Epithelial cell of prostate (primary cell): ENCODE measurements at regions not wholly inside any gene's neighbourhood (a gene's known extent, or its start where the extent isn't known, plus 50 kb on each side); places are given as distances from the start of the nearest gene placed in this dataset.

Source experiments
- DNase-seq: peaks from one replicate; pipeline ENCODE4 v3.0.0-alpha.2; 2011; ENCODE audit warnings: low read depth, low spot score
- H3K27ac ChIP-seq: fragments of 450-650 bp; 2 replicates; pipeline ENCODE4 v1.5.1; 2017; ENCODE audit warnings: mild to moderate bottlenecking

GRCh38 chr22:49481659-49482399, 345.8 kb downstream of the BRD1 start:
- no peak for DNase-seq
- no peak overlapping the region for H3K27ac ChIP-seq

- no peak overlapping the region for H3K27ac ChIP-seq
- no peak for DNase-seq
These were observed 346.6 kb downstream of the BRD1 start for GRCh38 chr22:49480896-49481658.

- DNase-seq: no peak
- H3K27ac ChIP-seq: no peak overlapping the region
These were observed 347.3 kb downstream of the BRD1 start for GRCh38 chr22:49480331-49480730.

GRCh38 chr22:49479566-49479965, 348.1 kb downstream of the BRD1 start:
- H3K27ac ChIP-seq: no peak overlapping the region
- no peak for DNase-seq

GRCh38 chr22:49476800-49477400, 350.8 kb downstream of the BRD1 start:
- H3K27ac ChIP-seq: no peak overlapping the region
- no peak for DNase-seq

- DNase-seq: no peak
- no peak overlapping the region for H3K27ac ChIP-seq
These were observed 351.5 kb downstream of the BRD1 start for GRCh38 chr22:49476176-49476575.

GRCh38 chr22:49475253-49475652, 352.4 kb downstream of the BRD1 start:
- DNase-seq: no peak
- H3K27ac ChIP-seq: no peak overlapping the region

GRCh38 chr22:49473286-49473685, 354.4 kb downstream of the BRD1 start:
- no peak for DNase-seq
- H3K27ac ChIP-seq: no peak overlapping the region

- no peak for DNase-seq
- no peak overlapping the region for H3K27ac ChIP-seq
These were observed 356.8 kb downstream of the BRD1 start for GRCh38 chr22:49470741-49471503.

- H3K27ac ChIP-seq: no peak overlapping the region
These were observed 357.6 kb downstream of the BRD1 start for GRCh38 chr22:49469896-49470740.

GRCh38 chr22:49468487-49469198, 359.0 kb downstream of the BRD1 start:
- no peak for DNase-seq
- H3K27ac ChIP-seq: no peak overlapping the region

More at GRCh38 chr22:49469896-49470740, 357.6 kb downstream of the BRD1 start:
- DNase-seq: no peak

GRCh38 chr22:49466878-49467595, 360.6 kb downstream of the BRD1 start:
- H3K27ac ChIP-seq: no peak overlapping the region
- no peak for DNase-seq

GRCh38 chr22:49464037-49464436, 363.6 kb downstream of the BRD1 start:
- H3K27ac ChIP-seq: no peak overlapping the region
- DNase-seq: no peak

GRCh38 chr22:49462795-49463194, 364.9 kb downstream of the BRD1 start:
- no peak for DNase-seq
- H3K27ac ChIP-seq: no peak overlapping the region

- H3K27ac ChIP-seq: no peak overlapping the region
- DNase-seq: no peak
These were observed 365.4 kb downstream of the BRD1 start for GRCh38 chr22:49462291-49462690.

- no peak for DNase-seq
- no peak overlapping the region for H3K27ac ChIP-seq
These were observed 366.0 kb downstream of the BRD1 start for GRCh38 chr22:49461674-49462073.

GRCh38 chr22:49460592-49461281, 366.9 kb downstream of the BRD1 start:
- no peak for DNase-seq
- no peak overlapping the region for H3K27ac ChIP-seq

- no peak for DNase-seq
- H3K27ac ChIP-seq: no peak overlapping the region
These were observed 367.6 kb downstream of the BRD1 start for GRCh38 chr22:49460091-49460490.
